GM20000 (cell line): ENCODE measurements at regions not wholly inside any gene's neighbourhood (a gene's known extent, or its start where the extent isn't known, plus 50 kb on each side); places are given as distances from the start of the nearest gene placed in this dataset.

Source experiments
- DNase-seq: peaks from one replicate; pipeline ENCODE4 v3.0.0; 2012; ENCODE audit warnings: low spot score
- TF ChIP-seq, protein P1 (sequence below): IDR thresholded peaks from 2 replicates; pipeline ENCODE4 v1.5.1; 2012; ENCODE audit warnings: mild to moderate bottlenecking, control low read depth; ENCODE audit errors: extremely low read depth, missing control alignments

DNA sequence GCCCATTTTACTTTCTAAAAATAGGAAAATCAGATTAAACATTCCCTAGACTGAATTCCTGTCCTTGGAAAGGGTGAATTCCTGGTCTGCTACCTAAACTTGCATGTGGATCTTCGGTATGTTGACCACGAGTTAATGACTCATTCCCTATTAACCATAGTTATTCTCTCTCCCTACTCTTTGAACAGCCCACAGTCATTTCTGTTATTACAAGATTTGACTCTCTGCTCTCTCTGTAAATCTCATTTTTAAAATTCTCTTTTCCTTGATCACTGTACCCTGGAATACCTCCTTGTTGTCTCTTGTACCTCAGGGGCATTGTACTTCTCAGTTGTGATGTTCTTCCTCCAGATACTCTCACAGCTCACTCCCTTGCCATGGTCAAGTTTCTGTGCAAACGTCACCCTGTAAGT, 92.0 kb upstream of the GULP1 start:
- TF ChIP-seq, protein P1, sequence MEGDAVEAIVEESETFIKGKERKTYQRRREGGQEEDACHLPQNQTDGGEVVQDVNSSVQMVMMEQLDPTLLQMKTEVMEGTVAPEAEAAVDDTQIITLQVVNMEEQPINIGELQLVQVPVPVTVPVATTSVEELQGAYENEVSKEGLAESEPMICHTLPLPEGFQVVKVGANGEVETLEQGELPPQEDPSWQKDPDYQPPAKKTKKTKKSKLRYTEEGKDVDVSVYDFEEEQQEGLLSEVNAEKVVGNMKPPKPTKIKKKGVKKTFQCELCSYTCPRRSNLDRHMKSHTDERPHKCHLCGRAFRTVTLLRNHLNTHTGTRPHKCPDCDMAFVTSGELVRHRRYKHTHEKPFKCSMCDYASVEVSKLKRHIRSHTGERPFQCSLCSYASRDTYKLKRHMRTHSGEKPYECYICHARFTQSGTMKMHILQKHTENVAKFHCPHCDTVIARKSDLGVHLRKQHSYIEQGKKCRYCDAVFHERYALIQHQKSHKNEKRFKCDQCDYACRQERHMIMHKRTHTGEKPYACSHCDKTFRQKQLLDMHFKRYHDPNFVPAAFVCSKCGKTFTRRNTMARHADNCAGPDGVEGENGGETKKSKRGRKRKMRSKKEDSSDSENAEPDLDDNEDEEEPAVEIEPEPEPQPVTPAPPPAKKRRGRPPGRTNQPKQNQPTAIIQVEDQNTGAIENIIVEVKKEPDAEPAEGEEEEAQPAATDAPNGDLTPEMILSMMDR: no peak
- DNase-seq: no peak

DNA sequence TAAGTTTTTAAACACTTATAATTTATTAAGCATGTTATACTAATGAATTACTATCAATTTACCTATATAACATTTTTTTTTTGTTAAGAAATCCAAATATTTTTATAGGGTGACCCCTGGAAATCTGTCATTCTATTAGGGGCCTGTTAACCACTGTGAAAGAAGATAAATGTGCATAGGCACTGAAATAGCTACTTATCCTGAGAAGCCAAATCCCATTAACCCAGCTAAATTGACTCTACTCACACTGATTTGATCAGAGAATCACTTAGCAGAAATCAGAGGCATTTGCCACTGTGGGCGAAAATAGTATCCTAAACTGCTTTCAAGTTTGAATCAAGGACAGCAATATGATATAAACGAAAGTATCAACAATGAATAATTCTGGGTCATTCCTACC, 90.0 kb upstream of the GULP1 start:
- TF ChIP-seq, protein P1: no peak
- DNase-seq: no peak

DNA sequence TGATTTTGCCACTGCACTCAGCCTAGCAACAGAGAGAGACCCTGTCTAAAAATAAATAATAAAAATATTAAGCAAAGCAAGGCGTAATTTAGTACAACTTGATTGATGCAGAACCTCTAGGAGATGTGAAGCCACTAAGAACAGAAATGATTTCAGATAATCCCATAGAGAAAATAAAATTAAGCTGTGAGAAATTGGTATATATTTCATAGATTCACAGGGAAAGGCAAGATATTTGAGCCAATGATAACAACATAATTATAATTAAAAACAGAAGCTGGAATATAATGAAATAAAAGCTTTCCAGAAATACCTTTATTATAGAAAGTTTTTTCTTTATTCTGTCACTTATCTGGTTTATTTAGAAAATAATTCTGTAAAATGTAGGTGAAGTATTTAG, 88.9 kb upstream of the GULP1 start:
- DNase-seq: no peak
- TF ChIP-seq, protein P1: no peak

DNA sequence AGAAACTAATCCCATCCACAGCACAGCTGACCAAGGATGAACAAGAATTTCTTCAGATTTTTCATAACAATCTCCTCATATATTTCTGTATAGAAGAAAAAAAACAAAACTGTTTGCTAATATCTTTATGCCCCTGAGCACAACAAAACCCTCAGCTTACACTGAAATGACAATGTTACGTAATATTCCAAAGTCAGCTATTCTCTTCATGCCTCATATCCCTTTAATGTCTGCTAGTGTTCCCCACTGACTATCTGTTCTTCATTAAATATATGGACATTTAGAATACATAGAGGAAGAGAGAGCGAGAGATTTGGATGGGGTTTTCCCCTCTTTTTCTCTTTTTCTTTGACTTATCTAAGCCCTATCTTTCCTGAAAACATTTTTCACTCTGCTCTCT, 87.9 kb upstream of the GULP1 start:
- TF ChIP-seq, protein P1: no peak
- DNase-seq: no peak

DNA sequence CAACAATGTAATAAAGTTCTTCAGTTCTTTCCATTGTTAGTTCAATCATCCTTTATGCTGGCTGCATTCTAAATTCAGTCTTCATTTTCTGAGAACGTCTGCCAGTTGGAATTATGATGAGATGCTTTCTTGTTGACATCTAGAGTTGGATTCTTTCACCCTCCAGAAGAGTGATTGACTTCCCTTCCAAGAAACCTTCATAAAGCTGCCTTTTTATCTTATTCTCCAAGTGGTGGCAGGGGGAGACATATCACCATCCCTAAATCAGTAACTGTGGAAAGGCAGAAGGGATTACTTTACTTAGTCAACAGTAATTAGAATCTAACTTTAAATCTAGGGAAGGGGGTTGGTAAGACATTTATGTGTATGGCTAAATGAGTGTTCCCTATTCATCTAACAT, 86.8 kb upstream of the GULP1 start:
- TF ChIP-seq, protein P1: no peak
- no peak for DNase-seq

DNA sequence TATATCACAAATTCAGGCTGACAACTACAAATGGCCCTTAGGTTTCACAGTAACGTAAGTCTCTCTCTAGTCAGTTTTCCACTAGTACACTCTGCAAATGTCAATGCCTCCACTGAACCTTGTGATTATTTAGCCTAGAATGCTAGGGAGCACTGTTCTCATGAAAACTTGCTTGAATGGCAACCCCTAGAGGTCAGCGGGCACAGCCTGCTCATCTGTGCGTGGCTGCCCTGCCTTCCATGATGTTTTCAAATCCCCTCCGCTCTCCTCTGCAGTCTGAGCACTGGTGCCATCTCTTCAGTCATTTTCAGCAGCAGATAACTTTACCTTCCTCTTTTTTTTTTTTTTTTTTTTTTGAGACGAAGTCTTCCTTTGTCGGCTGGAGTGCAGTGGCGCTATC, 84.1 kb upstream of the GULP1 start:
- TF ChIP-seq, protein P1: no peak
- no peak for DNase-seq

DNA sequence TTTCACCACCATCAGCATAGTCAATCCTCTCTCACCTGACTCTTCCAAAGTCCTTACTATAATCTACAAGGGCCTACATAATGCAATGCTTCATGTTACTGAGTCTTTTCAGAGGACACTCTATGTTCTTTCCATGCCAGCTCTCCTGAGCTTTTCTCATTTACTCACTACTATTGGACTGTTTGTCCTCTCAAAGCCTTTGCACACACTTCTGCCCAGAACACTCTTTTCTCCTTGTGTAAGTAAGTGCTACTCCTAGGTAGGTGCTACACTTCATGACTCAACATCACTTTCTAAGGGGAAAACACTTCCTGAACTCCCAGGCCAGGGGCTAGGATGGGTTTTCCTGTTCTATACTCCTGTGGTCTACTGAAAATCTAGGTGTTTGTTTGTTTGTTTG, 82.5 kb upstream of the GULP1 start:
- no peak for DNase-seq
- TF ChIP-seq, protein P1: no peak
